ENCODE measurements at regions not wholly inside any gene's neighbourhood (a gene's known extent, or its start where the extent isn't known, plus 50 kb on each side); places are given as distances from the start of the nearest gene placed in this dataset.

- Histone ChIP-seq H3K36me3 (replicated peaks) (no peaks in the 10 kb centered on the region), H3K27me3 (replicated peaks) (no peaks in the 10 kb centered on the region), H3K27ac (no peak overlapping the region), H3K4me3 (ENCODE audit: low read depth, low read length) (no peak overlapping the region)
- TF ChIP-seq, protein P1, sequence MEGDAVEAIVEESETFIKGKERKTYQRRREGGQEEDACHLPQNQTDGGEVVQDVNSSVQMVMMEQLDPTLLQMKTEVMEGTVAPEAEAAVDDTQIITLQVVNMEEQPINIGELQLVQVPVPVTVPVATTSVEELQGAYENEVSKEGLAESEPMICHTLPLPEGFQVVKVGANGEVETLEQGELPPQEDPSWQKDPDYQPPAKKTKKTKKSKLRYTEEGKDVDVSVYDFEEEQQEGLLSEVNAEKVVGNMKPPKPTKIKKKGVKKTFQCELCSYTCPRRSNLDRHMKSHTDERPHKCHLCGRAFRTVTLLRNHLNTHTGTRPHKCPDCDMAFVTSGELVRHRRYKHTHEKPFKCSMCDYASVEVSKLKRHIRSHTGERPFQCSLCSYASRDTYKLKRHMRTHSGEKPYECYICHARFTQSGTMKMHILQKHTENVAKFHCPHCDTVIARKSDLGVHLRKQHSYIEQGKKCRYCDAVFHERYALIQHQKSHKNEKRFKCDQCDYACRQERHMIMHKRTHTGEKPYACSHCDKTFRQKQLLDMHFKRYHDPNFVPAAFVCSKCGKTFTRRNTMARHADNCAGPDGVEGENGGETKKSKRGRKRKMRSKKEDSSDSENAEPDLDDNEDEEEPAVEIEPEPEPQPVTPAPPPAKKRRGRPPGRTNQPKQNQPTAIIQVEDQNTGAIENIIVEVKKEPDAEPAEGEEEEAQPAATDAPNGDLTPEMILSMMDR (IDR thresholded peaks at IDR 0.05; ENCODE audit: low read depth, low read length, missing control alignments): no peak
- in situ Hi-C loops (cut with HindIII; ENCODE audit: low pct_ligation_motif_present, low sequenced_read_pairs): no loop called here
- no peak for DNase-seq
These were observed 364.3 kb downstream of the FBXW7 start for GRCh38 chr4:152171556-152171955.

GRCh38 chr4:152169683-152170082 is 366.2 kb downstream of the FBXW7 start:
- no peak for DNase-seq
- no peaks in the 10 kb centered on the region for H3K27me3 ChIP-seq (replicated peaks)
- TF ChIP-seq, protein P1 (IDR thresholded peaks at IDR 0.05; ENCODE audit: low read depth, low read length, missing control alignments): no peak
- in situ Hi-C loops (cut with HindIII; ENCODE audit: low pct_ligation_motif_present, low sequenced_read_pairs): no loop called here
- no peak overlapping the region for H3K27ac ChIP-seq
- H3K36me3 ChIP-seq (replicated peaks): no peaks in the 10 kb centered on the region
- H3K4me3 ChIP-seq (ENCODE audit: low read depth, low read length): no peak overlapping the region

- in situ Hi-C loops (cut with HindIII; ENCODE audit: low pct_ligation_motif_present, low sequenced_read_pairs): no loop called here
- H3K27ac ChIP-seq: no peak overlapping the region
- H3K36me3 ChIP-seq (replicated peaks): no peaks in the 10 kb centered on the region
- DNase-seq: no peak
- no peak overlapping the region for H3K4me3 ChIP-seq (ENCODE audit: low read depth, low read length)
- TF ChIP-seq, protein P1 (IDR thresholded peaks at IDR 0.05; ENCODE audit: low read depth, low read length, missing control alignments): no peak
- H3K27me3 ChIP-seq (replicated peaks): no peaks in the 10 kb centered on the region
These were observed 366.8 kb downstream of the FBXW7 start for GRCh38 chr4:152168987-152169616.

DNA sequence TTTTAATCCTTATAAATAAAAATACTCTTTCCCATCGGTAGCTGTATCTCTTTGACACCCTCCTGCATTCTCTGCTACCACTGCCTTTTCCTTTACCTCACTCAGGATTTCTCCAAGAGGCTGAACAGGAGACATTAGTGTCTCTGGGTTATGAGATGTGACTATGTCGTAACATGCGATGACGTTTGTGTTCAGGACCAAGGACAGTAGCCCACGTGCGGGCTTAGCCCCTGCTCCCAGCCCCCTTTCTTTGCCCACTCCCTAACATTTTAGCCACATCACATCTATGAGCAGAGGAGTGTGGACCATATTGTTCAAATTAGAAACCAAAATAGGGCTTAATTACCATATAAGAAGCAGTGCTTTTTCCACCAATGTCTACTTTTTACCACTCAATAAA is 369.3 kb downstream of the FBXW7 start:
- peak; percentile 5 for DNase-seq
- no peak overlapping the region for H3K4me3 ChIP-seq (ENCODE audit: low read depth, low read length)
- no peak overlapping the region for H3K27ac ChIP-seq
- TF ChIP-seq, protein P1 (IDR thresholded peaks at IDR 0.05; ENCODE audit: low read depth, low read length, missing control alignments): no peak
- no peaks in the 10 kb centered on the region for H3K27me3 ChIP-seq (replicated peaks)
- no peaks in the 10 kb centered on the region for H3K36me3 ChIP-seq (replicated peaks)
- in situ Hi-C loops (cut with HindIII; ENCODE audit: low pct_ligation_motif_present, low sequenced_read_pairs): no loop called here

DNA sequence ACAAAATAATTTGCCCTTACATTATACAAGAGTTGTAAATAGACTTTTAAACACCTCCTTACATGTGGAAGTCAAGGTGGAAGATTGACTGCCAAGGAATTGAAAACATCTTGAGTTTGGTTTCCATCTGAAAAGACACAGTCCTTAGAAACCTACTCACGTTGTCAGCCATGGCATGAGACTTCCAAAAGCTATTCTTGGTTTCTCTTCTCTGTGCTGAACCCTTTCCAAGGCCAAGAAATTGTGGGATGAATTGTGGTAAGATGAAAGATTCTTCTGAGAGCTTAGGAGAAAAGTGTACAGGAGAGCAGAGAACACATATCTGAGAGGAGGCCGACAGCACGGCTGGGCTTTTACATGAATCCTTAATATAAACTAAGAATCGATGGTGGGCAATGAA is 370.0 kb downstream of the FBXW7 start:
- in situ Hi-C loops (cut with HindIII; ENCODE audit: low pct_ligation_motif_present, low sequenced_read_pairs): no loop called here
- no peak overlapping the region for H3K4me3 ChIP-seq (ENCODE audit: low read depth, low read length)
- DNase-seq: no peak
- no peaks in the 10 kb centered on the region for H3K36me3 ChIP-seq (replicated peaks)
- H3K27ac ChIP-seq: no peak overlapping the region
- no peaks in the 10 kb centered on the region for H3K27me3 ChIP-seq (replicated peaks)
- TF ChIP-seq, protein P1 (IDR thresholded peaks at IDR 0.05; ENCODE audit: low read depth, low read length, missing control alignments): no peak

DNA sequence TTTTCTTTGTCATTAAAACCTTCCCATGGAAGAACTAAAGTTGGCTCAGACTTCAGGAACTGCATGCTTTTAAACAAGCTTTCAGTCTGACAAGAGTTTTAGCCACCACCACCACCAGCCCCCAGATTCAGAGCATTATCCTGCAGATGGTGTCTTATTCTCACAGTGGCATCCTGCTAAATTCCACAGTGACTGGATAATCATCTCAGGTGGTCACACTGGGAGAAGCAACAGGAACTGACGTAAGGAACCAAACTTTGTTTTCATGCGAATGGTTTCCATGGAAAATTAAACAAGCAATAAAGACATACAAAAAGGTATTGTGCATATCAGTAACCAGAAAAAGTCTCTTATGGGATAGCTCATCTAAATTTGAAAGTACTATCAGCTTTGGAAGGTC is 370.7 kb downstream of the FBXW7 start:
- Histone ChIP-seq H3K36me3 (replicated peaks) (no peaks in the 10 kb centered on the region), H3K27ac (no peak overlapping the region), H3K27me3 (replicated peaks) (no peaks in the 10 kb centered on the region), H3K4me3 (ENCODE audit: low read depth, low read length) (no peak overlapping the region)
- TF ChIP-seq, protein P1 (IDR thresholded peaks at IDR 0.05; ENCODE audit: low read depth, low read length, missing control alignments): no peak
- in situ Hi-C loops (cut with HindIII; ENCODE audit: low pct_ligation_motif_present, low sequenced_read_pairs): no loop called here
- DNase-seq: no peak
